Immature natural killer cell (primary cell): ENCODE measurements at regions not wholly inside any gene's neighbourhood (a gene's known extent, or its start where the extent isn't known, plus 50 kb on each side); places are given as distances from the start of the nearest gene placed in this dataset.

ENCODE experiments used
- DNase-seq, 3 donors: peaks; one replicate each; pipeline ENCODE4 v3.0.0; 2022; ENCODE audit warnings: mixed read lengths in 1 of 3
- H3K27ac Mint-ChIP-seq, 6 donors: one replicate each; pipeline ENCODE4 v1.8.0; 2020; ENCODE audit warnings: mixed read lengths in 6 of 6, mild to moderate bottlenecking in 5 of 6, inconsistent platforms in 4 of 6, moderate library complexity in 3 of 6
- H3K27me3 Mint-ChIP-seq, 3 donors: one replicate each; pipeline ENCODE4 v1.8.0; 2020 to 2021; ENCODE audit warnings: low read depth in 3 of 3, mild to moderate bottlenecking in 3 of 3, mixed read lengths in 3 of 3, moderate library complexity in 3 of 3, inconsistent platforms in 1 of 3
- H3K36me3 Mint-ChIP-seq, 3 donors: one replicate each; pipeline ENCODE4 v1.8.0; 2020; ENCODE audit warnings: mixed read lengths in 3 of 3, inconsistent platforms in 2 of 3, mild to moderate bottlenecking in 2 of 3
- H3K4me1 Mint-ChIP-seq, 2 donors: one replicate each; pipeline ENCODE4 v1.8.0; 2020; ENCODE audit warnings: inconsistent platforms in 2 of 2, mild to moderate bottlenecking in 2 of 2, mixed read lengths in 2 of 2, moderate library complexity in 1 of 2
- H3K4me3 Mint-ChIP-seq, 5 donors: one replicate each; pipeline ENCODE4 v1.8.0; 2020; ENCODE audit warnings: mild to moderate bottlenecking in 5 of 5, mixed read lengths in 5 of 5, inconsistent platforms in 3 of 5, moderate library complexity in 3 of 5
- H3K9me3 Mint-ChIP-seq, 6 donors: one replicate each; pipeline ENCODE4 v1.8.0; 2020; ENCODE audit warnings: mild to moderate bottlenecking in 6 of 6, mixed read lengths in 6 of 6, inconsistent platforms in 4 of 6, moderate library complexity in 3 of 6

DNA sequence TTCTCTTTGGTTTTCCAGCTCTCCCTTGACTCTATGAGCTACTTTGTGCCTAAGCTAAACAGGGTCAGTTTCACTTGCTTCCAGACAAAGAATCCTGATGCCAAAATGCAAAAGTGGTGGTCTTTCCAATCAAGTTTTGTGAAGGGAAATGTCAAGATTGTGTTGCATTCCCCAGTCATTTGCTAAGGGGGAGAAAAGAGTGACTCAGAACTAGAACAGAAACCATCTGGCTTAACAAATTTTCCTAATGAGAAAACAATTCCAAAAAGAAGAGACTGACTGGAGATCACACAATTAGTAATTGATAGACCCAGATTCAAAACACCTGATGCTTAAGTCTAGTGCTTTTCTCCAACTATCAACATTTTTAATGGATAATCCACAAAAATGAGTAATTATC lies 235.1 kb upstream of the DIO2 start:
- Mint-ChIP-seq H3K36me3 (peaks cover 0 to 5% (median 0%) of the 10 kb centered on the region in 3 donors), H3K4me3 (no peak overlapping the region), H3K4me1 (no peaks in the 10 kb centered on the region), H3K27ac (no peak overlapping the region), H3K9me3 (peaks cover 6 to 39% (median 15%) of the 10 kb centered on the region in 6 donors), H3K27me3 (peaks cover 0 to 2% (median 2%) of the 10 kb centered on the region in 3 donors)
- no peak for DNase-seq

DNA sequence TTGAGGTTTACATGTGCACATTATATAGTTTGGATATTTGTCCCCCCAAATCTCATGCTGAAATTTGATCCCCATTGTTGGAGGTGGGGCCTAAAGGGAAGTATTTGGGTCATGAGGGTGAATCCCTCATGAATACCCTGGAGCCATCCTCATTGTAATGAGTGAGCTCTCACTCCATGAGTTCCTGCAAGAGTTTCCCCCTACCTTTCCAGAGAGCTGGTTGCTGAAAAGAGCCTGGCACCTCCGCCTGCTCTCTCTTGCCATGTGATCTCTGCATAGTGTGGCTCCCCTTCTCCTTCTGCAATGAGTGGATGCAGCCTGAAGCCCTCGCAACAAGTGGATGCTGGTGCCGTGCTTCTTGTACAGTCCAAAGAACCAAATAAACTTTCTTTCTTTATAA lies 234.3 kb upstream of the DIO2 start:
- Mint-ChIP-seq H3K4me3 (no peak overlapping the region), H3K36me3 (peaks cover 0 to 5% (median 0%) of the 10 kb centered on the region in 3 donors), H3K27ac (no peak overlapping the region), H3K27me3 (peaks cover 0 to 2% (median 0%) of the 10 kb centered on the region in 3 donors), H3K4me1 (no peaks in the 10 kb centered on the region), H3K9me3 (peaks cover 6 to 39% (median 13%) of the 10 kb centered on the region in 6 donors)
- DNase-seq: no peak

DNA sequence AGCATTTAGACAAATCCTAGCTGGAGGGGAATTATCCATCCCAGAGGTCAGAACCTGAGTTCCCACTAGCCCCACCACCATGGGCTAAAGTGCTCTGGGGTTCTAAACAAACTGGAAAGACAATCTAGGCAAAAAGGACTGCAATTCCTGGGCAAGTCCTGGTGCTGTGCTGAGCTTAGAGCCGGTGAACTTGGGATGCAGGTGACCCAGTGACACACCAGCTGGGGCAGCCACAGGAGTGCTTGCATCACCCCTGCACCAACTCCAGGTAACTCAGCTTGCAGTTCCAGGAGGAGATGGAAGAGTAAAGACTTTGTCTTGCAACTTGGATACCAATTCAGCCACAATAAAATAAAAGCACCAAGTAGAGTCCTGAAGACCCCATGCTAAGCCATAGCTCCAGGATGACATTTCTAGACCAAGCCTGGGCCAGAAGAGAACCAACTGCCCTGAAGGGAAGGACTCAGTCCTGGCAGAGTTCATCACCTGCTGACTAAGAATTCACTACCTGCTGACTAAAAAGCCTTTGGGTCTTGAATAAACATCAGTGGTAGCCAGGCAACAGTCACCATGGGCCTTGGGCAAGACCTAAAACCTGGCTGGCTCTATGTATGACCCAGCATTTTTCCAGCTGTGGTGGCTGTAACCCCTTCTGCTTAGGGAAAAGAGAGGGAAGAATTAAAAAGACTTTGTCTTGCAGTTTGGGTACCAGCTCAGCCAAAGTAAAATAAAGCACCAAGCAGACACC lies 223.4 kb upstream of the DIO2 start:
- peaks cover 0 to 7% (median 0%) of the 10 kb centered on the region in 3 donors for H3K36me3 Mint-ChIP-seq
- H3K27me3 Mint-ChIP-seq: peaks cover 1 to 3% (median 3%) of the 10 kb centered on the region in 3 donors

DNA sequence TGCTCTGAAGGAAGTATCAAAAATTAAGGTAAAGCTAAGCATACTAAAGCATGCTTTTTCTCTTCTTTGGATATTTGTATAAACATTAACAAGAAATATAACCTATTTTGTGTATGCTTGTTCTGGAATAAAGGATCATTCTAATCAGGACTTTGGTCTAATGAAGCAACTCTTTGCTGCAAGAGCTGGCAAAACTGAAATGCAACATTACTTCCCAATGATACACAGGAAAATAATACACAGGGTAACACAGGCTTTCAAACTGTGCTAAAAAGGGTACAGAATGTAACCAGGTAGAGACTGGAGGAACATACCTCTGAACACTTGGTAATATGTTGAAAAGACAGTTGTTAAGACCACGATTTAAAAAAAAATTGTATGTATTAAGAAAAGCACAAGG lies 222.5 kb upstream of the DIO2 start:
- H3K27me3 Mint-ChIP-seq: peaks cover 0 to 3% (median 3%) of the 10 kb centered on the region in 3 donors
- no peak for DNase-seq
- no peak overlapping the region for H3K27ac Mint-ChIP-seq
- H3K9me3 Mint-ChIP-seq: peaks cover 7 to 51% (median 24%) of the 10 kb centered on the region in 6 donors
- no peak overlapping the region for H3K4me3 Mint-ChIP-seq
- peaks cover 0 to 5% (median 0%) of the 10 kb centered on the region in 3 donors for H3K36me3 Mint-ChIP-seq
- no peaks in the 10 kb centered on the region for H3K4me1 Mint-ChIP-seq

More for the DNA sequence above, 223.4 kb upstream of the DIO2 start:
- H3K4me1 Mint-ChIP-seq: no peaks in the 10 kb centered on the region
- H3K9me3 Mint-ChIP-seq: peaks cover 8 to 61% (median 30%) of the 10 kb centered on the region in 6 donors
- DNase-seq: no peak
- H3K4me3 Mint-ChIP-seq: no peak overlapping the region
- H3K27ac Mint-ChIP-seq: no peak overlapping the region

DNA sequence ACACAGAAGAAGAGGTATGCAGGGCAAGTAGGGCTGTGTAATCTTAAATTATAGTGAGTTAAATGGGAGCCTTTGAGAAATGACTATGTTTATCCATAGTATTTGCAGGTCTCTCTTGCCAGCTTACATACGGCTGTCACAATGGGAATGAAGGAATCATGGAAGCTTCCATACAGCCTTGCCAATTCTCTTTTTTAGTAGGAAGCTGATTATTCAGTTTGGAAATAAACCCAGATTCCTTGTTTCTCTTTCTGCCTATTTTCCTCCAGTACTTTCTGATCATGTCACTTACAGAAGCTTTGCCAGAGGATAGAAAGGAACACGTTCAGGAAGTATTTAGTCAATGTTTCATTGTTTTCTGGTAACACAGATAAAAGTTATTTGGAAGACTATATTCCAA lies 217.4 kb upstream of the DIO2 start:
- Mint-ChIP-seq H3K4me1 (no peaks in the 10 kb centered on the region), H3K4me3 (no peak overlapping the region), H3K27me3 (no peaks in the 10 kb centered on the region), H3K36me3 (no peaks in the 10 kb centered on the region), H3K27ac (no peak overlapping the region), H3K9me3 (peaks cover 5 to 31% (median 7%) of the 10 kb centered on the region in 6 donors)
- no peak for DNase-seq

DNA sequence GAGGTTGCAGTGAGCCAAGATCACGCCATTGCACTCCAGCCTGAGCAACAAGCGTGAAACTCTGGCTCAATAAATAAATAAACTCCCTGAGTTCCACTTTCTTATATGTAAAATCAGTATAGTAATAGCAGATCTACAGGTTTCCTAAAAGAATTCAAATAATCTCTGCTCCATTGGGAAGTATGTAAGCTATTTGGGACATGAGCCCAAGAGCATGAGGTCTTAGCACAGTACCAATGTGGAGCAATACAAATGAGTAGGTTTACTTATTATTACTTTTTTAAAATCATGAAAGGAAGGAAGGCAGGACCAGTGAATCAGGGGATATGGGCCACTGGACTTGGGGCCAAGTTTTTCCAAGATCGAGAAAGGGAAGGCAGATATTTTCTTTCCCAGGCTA lies 216.9 kb upstream of the DIO2 start:
- Mint-ChIP-seq H3K4me3 (no peak overlapping the region), H3K27ac (no peak overlapping the region), H3K9me3 (peaks cover 5 to 26% (median 7%) of the 10 kb centered on the region in 6 donors), H3K27me3 (no peaks in the 10 kb centered on the region), H3K36me3 (no peaks in the 10 kb centered on the region), H3K4me1 (no peaks in the 10 kb centered on the region)
- no peak for DNase-seq

DNA sequence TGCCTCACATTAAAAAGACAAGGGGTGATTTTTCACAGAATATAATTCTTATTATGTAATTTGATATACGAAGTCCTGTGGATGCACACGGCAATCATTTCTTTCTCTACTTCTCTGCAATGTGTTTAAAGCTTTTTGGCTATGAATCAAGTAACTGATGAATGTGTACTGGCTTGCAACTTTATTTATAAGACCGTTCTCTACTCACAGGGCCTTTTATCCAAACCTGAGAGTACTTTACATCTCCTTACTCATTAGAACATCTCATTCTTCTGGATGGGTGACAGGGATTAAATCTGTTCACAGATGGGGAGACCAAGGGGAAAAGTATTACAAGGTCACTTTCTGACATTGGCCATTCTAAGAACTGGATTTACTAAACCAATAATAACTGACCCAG lies 215.8 kb upstream of the DIO2 start:
- peaks cover 2 to 16% (median 5%) of the 10 kb centered on the region in 6 donors for H3K9me3 Mint-ChIP-seq
- DNase-seq: no peak
- H3K27me3 Mint-ChIP-seq: no peaks in the 10 kb centered on the region
- H3K36me3 Mint-ChIP-seq: no peaks in the 10 kb centered on the region
- H3K4me3 Mint-ChIP-seq: no peak overlapping the region
- H3K4me1 Mint-ChIP-seq: no peaks in the 10 kb centered on the region
- H3K27ac Mint-ChIP-seq: no peak overlapping the region

DNA sequence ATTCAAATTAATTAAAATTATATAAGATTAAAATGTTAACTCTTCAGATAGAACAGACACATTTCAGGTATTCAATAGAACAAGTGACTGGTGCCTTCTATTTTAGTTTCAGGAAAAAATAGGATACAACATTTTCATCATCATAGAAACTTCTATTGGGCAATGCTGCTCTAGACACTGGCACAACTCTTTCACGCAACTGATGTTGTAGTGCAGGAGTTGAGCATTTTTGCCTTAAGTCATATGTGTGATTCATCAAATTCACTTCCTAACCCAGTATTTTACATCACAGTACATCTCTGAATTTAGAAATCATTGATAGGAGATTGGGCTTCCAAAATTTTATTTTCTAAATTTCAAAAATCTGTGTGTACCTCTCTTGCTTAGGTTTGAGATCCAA lies 215.4 kb upstream of the DIO2 start:
- no peak overlapping the region for H3K4me3 Mint-ChIP-seq
- no peaks in the 10 kb centered on the region for H3K36me3 Mint-ChIP-seq
- H3K27ac Mint-ChIP-seq: no peak overlapping the region
- no peak for DNase-seq
- peaks cover under 1 to 14% (median 5%) of the 10 kb centered on the region in 6 donors for H3K9me3 Mint-ChIP-seq
- no peaks in the 10 kb centered on the region for H3K4me1 Mint-ChIP-seq
- no peaks in the 10 kb centered on the region for H3K27me3 Mint-ChIP-seq

DNA sequence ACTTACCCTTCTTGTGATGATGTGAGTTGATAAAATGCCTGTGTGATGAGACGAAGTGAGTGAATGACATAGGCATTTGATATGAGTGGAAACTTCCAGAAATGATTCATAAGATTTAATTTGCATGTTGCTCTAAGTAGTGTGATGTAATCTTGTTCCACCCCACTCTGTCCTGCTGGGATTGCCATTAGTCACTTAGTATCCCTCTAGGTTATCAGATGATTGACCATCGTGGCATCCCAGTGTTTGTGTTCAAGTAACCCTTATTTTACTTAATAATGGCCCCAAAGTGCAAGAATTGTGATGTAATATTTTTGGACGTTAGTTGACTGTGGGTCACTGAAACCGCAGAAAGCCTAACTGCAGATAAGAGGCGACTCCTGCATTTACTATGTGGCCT lies 214.4 kb upstream of the DIO2 start:
- Mint-ChIP-seq H3K9me3 (peaks cover 0 to 14% (median 4%) of the 10 kb centered on the region in 6 donors), H3K4me1 (no peaks in the 10 kb centered on the region), H3K27me3 (no peaks in the 10 kb centered on the region), H3K4me3 (no peak overlapping the region), H3K36me3 (no peaks in the 10 kb centered on the region), H3K27ac (no peak overlapping the region)
- DNase-seq: no peak

DNA sequence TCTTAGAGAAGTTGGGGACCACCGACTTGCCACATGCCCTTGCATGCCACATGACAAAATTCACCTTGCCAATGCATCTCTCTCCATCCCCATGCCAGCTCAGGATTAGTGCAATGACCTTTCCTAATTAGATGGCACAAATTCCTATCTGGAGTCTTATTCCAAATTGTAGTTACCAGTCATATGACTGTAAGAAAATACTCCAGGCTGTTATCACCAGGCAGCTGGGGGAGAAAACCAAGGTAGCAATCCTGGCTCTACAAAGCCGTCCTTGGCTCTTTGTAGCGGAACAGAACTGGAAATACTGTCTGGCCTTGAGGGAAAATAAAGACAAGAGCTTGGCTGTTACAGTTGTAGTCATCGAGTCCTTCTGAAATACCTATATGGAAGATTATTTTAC lies 208.5 kb upstream of the DIO2 start:
- H3K27me3 Mint-ChIP-seq: no peaks in the 10 kb centered on the region
- peaks cover 0 to 5% (median 0%) of the 10 kb centered on the region in 6 donors for H3K9me3 Mint-ChIP-seq
- no peak for DNase-seq
- no peaks in the 10 kb centered on the region for H3K4me1 Mint-ChIP-seq
- no peak overlapping the region for H3K4me3 Mint-ChIP-seq
- no peaks in the 10 kb centered on the region for H3K36me3 Mint-ChIP-seq
- no peak overlapping the region for H3K27ac Mint-ChIP-seq

DNA sequence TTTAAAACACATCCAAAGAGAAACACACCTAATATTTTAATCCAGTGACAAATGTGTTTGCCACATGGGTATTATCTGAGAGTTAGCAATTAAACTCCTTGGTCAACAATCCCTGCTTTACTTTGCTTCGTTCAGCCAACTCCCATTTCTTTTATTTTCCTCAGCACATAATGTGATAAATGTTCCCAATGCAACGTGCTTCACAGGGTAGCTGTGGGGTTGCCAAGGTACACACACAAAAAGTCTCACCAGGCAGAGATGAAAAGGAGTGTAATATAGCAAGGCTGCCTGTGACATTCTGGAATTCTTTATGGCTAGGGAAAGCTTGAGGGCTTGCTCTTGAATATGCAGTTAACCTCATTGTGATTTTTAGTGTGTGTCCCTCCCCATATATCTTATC lies 208.0 kb upstream of the DIO2 start:
- no peaks in the 10 kb centered on the region for H3K4me1 Mint-ChIP-seq
- no peak for DNase-seq
- H3K27me3 Mint-ChIP-seq: no peaks in the 10 kb centered on the region
- no peak overlapping the region for H3K27ac Mint-ChIP-seq
- no peaks in the 10 kb centered on the region for H3K36me3 Mint-ChIP-seq
- peaks cover 0 to 5% (median 0%) of the 10 kb centered on the region in 6 donors for H3K9me3 Mint-ChIP-seq
- H3K4me3 Mint-ChIP-seq: no peak overlapping the region

DNA sequence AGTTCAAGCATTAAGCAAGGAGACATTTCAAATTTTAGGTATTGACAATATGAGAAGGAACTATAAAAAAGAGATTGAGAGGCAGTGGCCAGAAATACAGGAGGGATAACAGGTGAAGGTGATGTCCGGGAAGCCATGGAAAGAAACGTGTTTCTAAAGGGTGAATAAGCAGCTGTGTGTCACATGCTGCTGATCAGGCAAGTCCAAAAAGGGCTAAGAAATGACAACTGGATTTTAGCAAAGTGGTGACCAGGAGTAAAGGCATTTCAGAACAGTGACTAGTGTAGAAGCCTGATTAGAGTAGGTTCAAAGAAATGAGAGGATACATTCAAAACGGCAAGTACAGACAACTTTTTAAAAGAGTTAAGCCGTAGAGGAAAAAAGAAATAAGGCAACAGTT lies 204.3 kb upstream of the DIO2 start:
- no peaks in the 10 kb centered on the region for H3K27me3 Mint-ChIP-seq
- no peak overlapping the region for H3K4me3 Mint-ChIP-seq
- DNase-seq: no peak
- no peaks in the 10 kb centered on the region for H3K36me3 Mint-ChIP-seq
- H3K27ac Mint-ChIP-seq: no peak overlapping the region
- no peaks in the 10 kb centered on the region for H3K4me1 Mint-ChIP-seq
- peaks cover 0 to 16% (median 2%) of the 10 kb centered on the region in 6 donors for H3K9me3 Mint-ChIP-seq

DNA sequence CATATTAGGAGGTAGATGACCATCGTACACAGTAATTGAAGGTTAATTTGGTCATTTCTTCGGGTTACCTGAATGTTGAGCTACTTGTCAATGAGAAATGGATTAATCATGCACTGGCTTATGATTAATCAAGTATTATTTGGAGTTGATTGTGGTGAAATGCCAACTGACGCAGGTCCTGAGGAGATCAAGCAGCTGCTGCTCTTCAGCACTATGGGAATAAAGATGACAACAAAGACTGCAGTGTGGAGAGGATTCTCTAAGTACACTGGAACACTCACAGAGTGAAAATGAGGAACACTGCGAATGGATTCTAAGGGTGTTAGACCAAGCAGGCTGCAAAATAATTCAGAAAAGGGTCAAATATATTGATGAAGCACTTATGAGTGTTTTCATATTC lies 202.8 kb upstream of the DIO2 start:
- Mint-ChIP-seq H3K27me3 (no peaks in the 10 kb centered on the region), H3K9me3 (peaks cover 0 to 21% (median 3%) of the 10 kb centered on the region in 6 donors), H3K4me1 (no peaks in the 10 kb centered on the region), H3K27ac (no peak overlapping the region), H3K4me3 (no peak overlapping the region), H3K36me3 (no peaks in the 10 kb centered on the region)
- DNase-seq: no peak

DNA sequence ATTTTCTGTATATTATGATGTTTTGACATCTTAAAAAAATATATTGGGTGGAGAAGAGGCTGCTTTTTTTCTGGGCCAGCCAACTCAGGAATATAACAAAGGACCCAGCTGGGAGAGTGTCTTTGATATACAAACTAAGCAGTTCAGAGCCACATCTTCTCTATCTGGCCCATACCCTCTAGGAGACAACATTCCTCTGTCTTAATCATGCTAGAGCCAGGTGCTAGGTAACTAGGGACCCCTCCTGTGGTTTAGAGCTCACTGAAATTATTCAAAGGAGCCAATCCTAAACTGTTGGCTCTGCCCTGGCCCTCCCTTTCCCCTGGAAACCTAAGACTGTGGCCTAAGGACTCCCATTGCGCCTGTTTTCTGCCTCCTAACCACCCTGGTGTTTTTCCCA lies 193.1 kb upstream of the DIO2 start:
- H3K4me3 Mint-ChIP-seq: no peak overlapping the region
- H3K4me1 Mint-ChIP-seq: no peaks in the 10 kb centered on the region
- H3K36me3 Mint-ChIP-seq: no peaks in the 10 kb centered on the region
- H3K27me3 Mint-ChIP-seq: no peaks in the 10 kb centered on the region
- H3K9me3 Mint-ChIP-seq: peaks cover 0 to 33% (median 11%) of the 10 kb centered on the region in 6 donors
- no peak overlapping the region for H3K27ac Mint-ChIP-seq
- no peak for DNase-seq

DNA sequence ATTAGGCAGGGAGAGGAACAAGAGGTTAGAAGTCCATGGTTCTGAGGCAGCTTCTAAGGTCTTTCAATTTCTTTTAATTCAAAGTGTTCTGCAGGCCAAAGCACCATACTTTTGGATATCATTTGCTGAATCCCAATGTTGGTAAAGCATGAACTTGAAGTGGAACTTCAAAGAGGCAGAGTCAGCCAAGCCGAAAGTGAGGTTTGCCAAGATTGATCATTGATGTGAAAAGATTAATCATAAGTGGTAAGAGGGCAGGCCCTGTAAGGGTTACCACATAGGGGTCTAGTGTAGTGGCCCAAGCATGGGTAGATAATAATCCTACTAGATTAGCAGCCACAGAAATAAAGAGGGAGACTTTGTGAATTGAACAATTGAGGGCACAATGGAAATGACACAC lies 191.7 kb upstream of the DIO2 start:
- Mint-ChIP-seq H3K9me3 (peaks cover 1 to 40% (median 12%) of the 10 kb centered on the region in 6 donors), H3K27me3 (no peaks in the 10 kb centered on the region), H3K4me1 (no peaks in the 10 kb centered on the region), H3K27ac (peak overlapping the region in 1 of 6 donors; percentile 23), H3K4me3 (no peak overlapping the region), H3K36me3 (no peaks in the 10 kb centered on the region)
- no peak for DNase-seq
